HEK293 (cell line): ENCODE measurements at regions not wholly inside any gene's neighbourhood (a gene's known extent, or its start where the extent isn't known, plus 50 kb on each side); places are given as distances from the start of the nearest gene placed in this dataset.

ENCODE experiments used
- CTCF ChIA-PET: fragments of 350-600 bp; formaldehyde crosslinking; extraction: SDS; loops from one replicate; lab custom pipeline; 2021; ENCODE audit warnings: antibody characterized with exemption; lab: Yijun Ruan, JAX
- POLR2A ChIA-PET: fragments of 300-600 bp; formaldehyde crosslinking; extraction: SDS; loops from one replicate; lab custom pipeline; 2020; ENCODE audit warnings: antibody characterized with exemption, inconsistent platforms; lab: Yijun Ruan, JAX
- H3K27ac ChIP-seq: fragments of 200-500 bp; sonication (Bioruptor generic); 2 replicates; pipeline ENCODE4 v1.5.1; 2014; ENCODE audit warnings: low read depth, low read length, control low read depth, inconsistent platforms; ENCODE audit errors: extremely low read depth
- H3K36me3 ChIP-seq, 2 experiments: fragments of 200-500 bp in 1 of 2; sonication (Bioruptor generic) in 1 of 2; 1 replicate in 1 of 2; 2 replicates in 1 of 2; pipeline ENCODE4 v1.5.1; 2014 to 2017; ENCODE audit warnings: inconsistent platforms in 2 of 2, low read length in 2 of 2; ENCODE audit not compliant: control insufficient read depth in 2 of 2, insufficient read depth in 1 of 2
- H3K4me1 ChIP-seq: fragments of 200-500 bp; sonication (Bioruptor generic); 2 replicates; pipeline ENCODE4 v1.5.1; 2014; ENCODE audit warnings: mild to moderate bottlenecking, low read length, inconsistent platforms; ENCODE audit not compliant: control insufficient read depth, insufficient read depth
- H3K4me3 ChIP-seq: 2 replicates; pipeline ENCODE4 v1.5.1; 2011; ENCODE audit warnings: low read depth, mild to moderate bottlenecking, control low read depth, low read length, moderate library complexity
- H3K9me3 ChIP-seq: fragments of 200-500 bp; sonication (Bioruptor generic); 2 replicates; pipeline ENCODE4 v1.5.1; 2014; ENCODE audit warnings: low read depth, low read length, inconsistent platforms; ENCODE audit not compliant: control insufficient read depth, insufficient read depth
- HOXC10 ChIP-seq: sonication (generic); formaldehyde crosslinking; IDR thresholded peaks from 2 replicates; pipeline ENCODE4 v1.8.1; 2023; ENCODE audit warnings: mild to moderate bottlenecking, missing genetic modification reagents
- KLF7 ChIP-seq: fragments of 450-650 bp; formaldehyde crosslinking; IDR thresholded peaks from 2 replicates; pipeline ENCODE4 v1.5.1; 2016; ENCODE audit warnings: missing biosample characterization, missing genetic modification characterization, borderline replicate concordance
- OSR2 ChIP-seq: fragments of 450-650 bp; formaldehyde crosslinking; IDR thresholded peaks from 2 replicates; pipeline ENCODE4 v1.5.1; 2016; ENCODE audit warnings: missing biosample characterization, missing genetic modification characterization
- PATZ1 ChIP-seq: fragments of 450-650 bp; formaldehyde crosslinking; IDR thresholded peaks from 2 replicates; pipeline ENCODE4 v1.5.1; 2016; ENCODE audit warnings: missing biosample characterization, missing genetic modification characterization
- PRDM2 ChIP-seq: fragments of 450-650 bp; formaldehyde crosslinking; IDR thresholded peaks from 2 replicates; pipeline ENCODE4 v1.5.1; 2016; ENCODE audit warnings: missing biosample characterization, missing genetic modification characterization, borderline replicate concordance
- RBAK ChIP-seq: fragments of 450-650 bp; formaldehyde crosslinking; IDR thresholded peaks from 2 replicates; pipeline ENCODE4 v1.5.1; 2016; ENCODE audit warnings: missing biosample characterization, missing genetic modification characterization
- SP2 ChIP-seq: fragments of 450-650 bp; formaldehyde crosslinking; IDR thresholded peaks from 2 replicates; pipeline ENCODE4 v1.5.1; 2016; ENCODE audit warnings: missing biosample characterization, missing genetic modification characterization
- SP7 ChIP-seq: fragments of 450-650 bp; formaldehyde crosslinking; IDR thresholded peaks from 2 replicates; pipeline ENCODE4 v1.5.1; 2016; ENCODE audit warnings: missing biosample characterization, missing genetic modification characterization
- ZBTB20 ChIP-seq: fragments of 450-650 bp; formaldehyde crosslinking; IDR thresholded peaks from 2 replicates; pipeline ENCODE4 v1.5.1; 2016; ENCODE audit warnings: missing biosample characterization, missing genetic modification characterization
- ZBTB21 ChIP-seq: fragments of 450-650 bp; formaldehyde crosslinking; IDR thresholded peaks from 2 replicates; pipeline ENCODE4 v1.5.1; 2017; ENCODE audit warnings: missing biosample characterization, missing genetic modification characterization
- ZFP69B ChIP-seq: fragments of 450-650 bp; formaldehyde crosslinking; IDR thresholded peaks from 2 replicates; pipeline ENCODE4 v1.5.1; 2016; ENCODE audit warnings: missing biosample characterization, missing genetic modification characterization
- ZNF121 ChIP-seq: fragments of 450-650 bp; formaldehyde crosslinking; IDR thresholded peaks from 2 replicates; pipeline ENCODE4 v1.5.1; 2016; ENCODE audit warnings: missing biosample characterization, missing genetic modification characterization
- ZNF157 ChIP-seq: fragments of 450-650 bp; formaldehyde crosslinking; IDR thresholded peaks from 2 replicates; pipeline ENCODE4 v1.5.1; 2016; ENCODE audit warnings: missing biosample characterization, missing genetic modification characterization
- ZNF223 ChIP-seq: fragments of 450-650 bp; formaldehyde crosslinking; IDR thresholded peaks from 2 replicates; pipeline ENCODE4 v1.5.1; 2016; ENCODE audit warnings: missing biosample characterization, missing genetic modification characterization
- ZNF274 ChIP-seq, 2 experiments: fragments of 200-500 bp in 1 of 2; fragments of 450-650 bp in 1 of 2; sonication (Bioruptor generic) in 1 of 2; formaldehyde crosslinking in 1 of 2; IDR thresholded peaks; 2 replicates each; pipeline versions ENCODE4 v1.5.1 to v1.6.1; 2014 to 2016; ENCODE audit warnings: borderline replicate concordance in 1 of 2, inconsistent platforms in 1 of 2, low read length in 1 of 2, missing biosample characterization in 1 of 2, missing genetic modification characterization in 1 of 2
- ZNF280C ChIP-seq: fragments of 450-650 bp; formaldehyde crosslinking; IDR thresholded peaks from 2 replicates; pipeline ENCODE4 v1.5.1; 2016; ENCODE audit warnings: missing biosample characterization, missing genetic modification characterization
- ZNF311 ChIP-seq: fragments of 450-650 bp; formaldehyde crosslinking; IDR thresholded peaks from 2 replicates; pipeline ENCODE4 v1.5.1; 2017; ENCODE audit warnings: missing biosample characterization, missing genetic modification characterization, borderline replicate concordance
- ZNF350 ChIP-seq: fragments of 450-650 bp; formaldehyde crosslinking; IDR thresholded peaks from 2 replicates; pipeline ENCODE4 v1.5.0; 2017; ENCODE audit warnings: missing biosample characterization, mild to moderate bottlenecking, missing genetic modification characterization
- ZNF394 ChIP-seq: fragments of 450-650 bp; formaldehyde crosslinking; IDR thresholded peaks from 2 replicates; pipeline ENCODE4 v1.5.1; 2016; ENCODE audit warnings: missing biosample characterization, missing genetic modification characterization, mild to moderate bottlenecking, moderate library complexity, borderline replicate concordance
- ZNF398 ChIP-seq: fragments of 450-650 bp; formaldehyde crosslinking; IDR thresholded peaks from 2 replicates; pipeline ENCODE4 v1.5.1; 2017; ENCODE audit warnings: missing biosample characterization, missing genetic modification characterization
- ZNF544 ChIP-seq: fragments of 450-650 bp; formaldehyde crosslinking; IDR thresholded peaks from 2 replicates; pipeline ENCODE4 v1.5.0; 2017; ENCODE audit warnings: missing biosample characterization, missing genetic modification characterization
- ZNF571 ChIP-seq: fragments of 450-650 bp; formaldehyde crosslinking; IDR thresholded peaks from 2 replicates; pipeline ENCODE4 v1.5.0; 2017; ENCODE audit warnings: missing biosample characterization, missing genetic modification characterization
- ZNF621 ChIP-seq: fragments of 450-650 bp; formaldehyde crosslinking; IDR thresholded peaks from 2 replicates; pipeline ENCODE4 v1.5.1; 2017; ENCODE audit warnings: missing biosample characterization, missing genetic modification characterization
- ZNF768 ChIP-seq: fragments of 450-650 bp; formaldehyde crosslinking; IDR thresholded peaks from 2 replicates; pipeline ENCODE4 v1.5.1; 2018; ENCODE audit warnings: missing biosample characterization, mild to moderate bottlenecking, missing genetic modification characterization

- POLR2A ChIA-PET, result no interaction called here
- Histone ChIP-seq H3K4me3 (no peak overlapping the region), H3K36me3 (no peaks in the 10 kb centered on the region), H3K27ac (no peak overlapping the region), H3K4me1 (no peaks in the 10 kb centered on the region), H3K9me3 (no peaks in the 10 kb centered on the region)
- TF ChIP-seq ZNF394 (tag by site-specific recombination) (no peak), KLF7 (no peak), ZNF350 (tag by site-specific recombination) (no peak), SP7 (tag by site-specific recombination) (no peak), ZNF157 (tag by site-specific recombination) (no peak), RBAK (tag by site-specific recombination) (no peak), ZNF398 (tag by site-specific recombination) (no peak), ZBTB21 (tag by site-specific recombination) (no peak), ZFP69B (tag by site-specific recombination) (no peak), PATZ1 (no peak), ZNF544 (tag by site-specific recombination) (no peak), ZNF121 (tag by site-specific recombination) (no peak), ZNF311 (no peak), ZNF571 (tag by site-specific recombination) (no peak), OSR2 (tag by site-specific recombination) (no peak), ZBTB20 (tag by site-specific recombination) (no peak), ZNF280C (no peak), ZNF223 (tag by site-specific recombination) (no peak), HOXC10 (CRISPR knock-in tag) (no peak), SP2 (tag by site-specific recombination) (no peak)
- CTCF ChIA-PET, result interaction anchor here (0.7 kb wide), 2 partner anchors 16 to 75 kb away, joined by 4 read pairs; no protein-coding TSS in a partner anchor
Measured at GRCh38 chr9:99605016-99605743, 216.5 kb upstream of the NR4A3 start.

DNA sequence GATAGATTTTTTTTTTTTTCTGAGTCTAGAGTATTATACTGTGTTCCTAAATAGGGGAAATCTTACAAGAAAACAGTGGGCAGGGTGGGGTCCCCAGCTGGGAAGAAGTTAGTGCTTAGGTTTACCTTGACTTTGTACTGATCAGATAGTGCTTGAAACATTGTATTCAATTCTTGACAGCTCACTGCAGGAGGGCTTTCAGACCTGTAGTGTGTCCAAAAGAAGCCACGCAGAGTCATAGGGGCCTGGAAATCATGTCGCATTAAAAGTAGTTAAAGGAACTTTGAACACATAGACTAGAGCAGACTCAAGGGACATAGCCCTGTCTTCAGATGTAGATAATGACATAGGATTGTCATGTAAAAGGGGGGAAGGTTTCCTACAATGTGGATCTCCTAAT lies 215.4 kb upstream of the NR4A3 start:
- Histone ChIP-seq H3K27ac (no peak overlapping the region), H3K36me3 (no peaks in the 10 kb centered on the region), H3K4me3 (no peak overlapping the region), H3K9me3 (no peaks in the 10 kb centered on the region), H3K4me1 (no peaks in the 10 kb centered on the region)
- CTCF ChIA-PET, result interaction anchor here (0.7 kb wide), 1 partner anchor 76 kb away, joined by 4 read pairs; no protein-coding TSS in a partner anchor
- POLR2A ChIA-PET, result no interaction called here
- TF ChIP-seq ZNF621, result no peak
- TF ChIP-seq ZNF274 (IDR thresholded peaks at IDR 0.05; ENCODE audit: low read length), result no peak
- TF ChIP-seq ZNF274 (tag by site-specific recombination; IDR thresholded peaks at IDR 0.05; ENCODE audit: borderline replicate concordance), result no peak
- no peak for TF ChIP-seq PRDM2
- TF ChIP-seq ZNF768 (tag by site-specific recombination), result no peak
